LHCN-M2 (cell line): ENCODE measurements at regions not wholly inside any gene's neighbourhood (a gene's known extent, or its start where the extent isn't known, plus 50 kb on each side); places are given as distances from the start of the nearest gene placed in this dataset.
"Not testable (repeated sequence)": the region's sequence is repeated elsewhere in the genome, so short reads cannot be mapped to it uniquely, and the experiment has no call there.

Experiments used
- DNase-seq: peaks from one replicate; pipeline ENCODE4 v3.0.0-alpha.2; 2012; ENCODE audit warnings: low read depth

DNA sequence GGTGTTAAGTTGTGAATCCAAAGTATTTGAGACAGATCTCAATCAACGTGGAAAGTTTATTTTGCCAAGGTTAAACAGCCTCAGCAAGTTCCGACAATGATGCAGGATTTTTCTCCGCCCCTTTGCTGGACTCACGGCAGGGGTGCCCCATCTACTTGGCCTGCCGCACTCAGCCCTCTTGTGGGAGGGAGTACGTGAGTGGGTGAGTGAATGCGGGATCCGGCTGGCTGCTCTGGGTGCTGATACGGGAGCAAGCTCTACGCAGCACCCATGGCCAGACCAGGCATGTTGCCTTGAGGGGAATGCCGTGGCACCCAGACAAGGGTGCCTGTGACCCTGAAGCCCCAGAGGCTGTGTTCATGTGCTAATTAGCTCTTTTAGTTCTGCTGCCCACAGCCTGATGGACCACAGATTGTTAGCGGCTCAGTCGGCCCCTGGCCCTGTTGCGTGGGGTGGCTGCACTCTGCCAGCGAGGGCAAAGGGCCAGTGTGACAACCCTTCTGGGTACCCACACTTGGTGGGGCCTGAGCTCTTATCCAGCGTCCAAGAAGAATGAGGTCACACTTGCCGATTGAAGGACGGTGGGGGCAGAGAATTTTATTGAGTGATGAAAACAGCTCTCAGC lies 81.2 kb upstream of the FAM153A start:
- DNase-seq: not testable (repeated sequence)

- not testable (repeated sequence) for DNase-seq
These were observed 75.0 kb upstream of the FAM153A start for GRCh38 chr5:177857642-177858200.

DNA sequence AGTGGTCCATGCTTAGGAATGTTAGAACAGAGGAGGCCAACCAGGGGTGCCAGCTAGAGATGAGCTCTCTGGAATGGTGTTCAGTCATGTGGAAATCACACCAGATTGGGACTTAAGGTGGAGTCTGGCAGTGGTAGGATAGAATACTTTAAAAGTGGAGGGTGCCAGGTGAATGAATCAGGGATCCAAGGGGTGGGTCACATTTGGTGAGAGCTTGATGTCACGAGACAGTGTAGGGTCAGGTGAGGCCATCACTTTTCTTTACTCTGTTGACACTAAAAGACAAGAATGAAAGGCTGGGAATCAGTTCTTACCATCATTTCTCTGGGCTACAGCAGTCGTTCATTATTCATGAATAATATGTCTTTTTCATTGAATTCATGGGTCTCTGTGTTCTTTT lies 73.8 kb upstream of the FAM153A start:
- DNase-seq: not testable (repeated sequence)

GRCh38 chr5:177847914-177848313 lies 65.2 kb upstream of the FAM153A start:
- not testable (repeated sequence) for DNase-seq

- DNase-seq: not testable (repeated sequence)
These were observed 63.9 kb upstream of the FAM153A start for GRCh38 chr5:177846598-177846997.

DNA sequence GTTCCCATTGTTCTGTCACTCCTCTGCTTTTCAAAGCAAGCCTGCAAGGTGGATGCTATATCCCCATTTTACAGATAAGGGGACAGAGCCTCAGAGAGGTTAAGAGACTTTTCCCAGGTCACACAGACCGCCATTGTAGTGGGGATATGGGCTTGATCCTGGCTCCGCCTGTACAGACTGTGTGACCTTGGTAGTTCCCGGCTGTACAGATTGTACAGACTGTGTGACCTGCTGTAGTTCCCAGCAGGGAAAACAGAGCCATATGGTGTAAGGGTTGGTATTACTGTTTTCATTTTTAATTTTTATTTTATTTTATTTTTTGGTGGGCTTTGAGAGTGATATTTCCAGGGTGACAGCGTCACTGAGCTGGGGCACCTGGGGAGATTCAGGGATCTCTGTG lies 63.2 kb upstream of the FAM153A start:
- not testable (repeated sequence) for DNase-seq

DNA sequence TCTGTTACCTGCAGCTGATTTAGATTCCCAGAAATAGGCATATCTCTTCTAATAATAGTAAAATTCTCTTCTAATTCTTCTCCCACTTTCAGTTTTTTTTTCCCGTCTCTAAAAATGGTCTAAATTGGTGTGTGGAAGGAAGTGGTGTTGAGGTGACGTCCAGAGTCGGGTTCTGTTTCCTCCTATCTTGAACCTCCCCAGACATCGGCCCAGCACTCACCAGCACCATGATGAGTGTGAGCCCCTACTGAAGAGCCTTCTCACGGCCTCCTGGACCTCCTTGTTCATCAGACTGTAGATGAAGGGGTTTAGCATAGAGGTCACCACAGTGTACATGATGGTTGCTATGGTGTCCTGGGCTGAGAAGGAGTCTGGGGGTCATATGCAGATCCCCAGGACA lies 53.5 kb upstream of the FAM153A start:
- not testable (repeated sequence) for DNase-seq
